ENCODE measurements at regions not wholly inside any gene's neighbourhood (a gene's known extent, or its start where the extent isn't known, plus 50 kb on each side); places are given as distances from the start of the nearest gene placed in this dataset.

DNA sequence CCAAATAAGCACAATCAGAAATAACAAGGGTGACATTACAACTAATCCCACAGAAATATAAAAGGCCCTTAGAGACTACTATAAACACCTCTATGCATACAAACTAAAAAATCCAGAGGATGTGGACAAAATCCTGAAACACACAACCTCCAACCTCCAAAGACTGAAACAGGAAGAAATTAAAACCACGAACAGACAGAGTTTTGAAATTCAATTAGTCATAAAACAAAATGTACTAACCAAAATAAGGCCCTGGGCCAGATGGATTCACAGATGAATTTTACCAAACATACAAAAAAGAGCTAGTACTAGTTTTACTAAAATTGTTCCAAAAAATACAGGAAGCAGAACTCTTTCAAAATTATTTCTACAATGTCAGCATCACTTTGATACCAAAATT, 1043.6 kb downstream of the DIPK2A start:
- TF ChIP-seq, protein P1, sequence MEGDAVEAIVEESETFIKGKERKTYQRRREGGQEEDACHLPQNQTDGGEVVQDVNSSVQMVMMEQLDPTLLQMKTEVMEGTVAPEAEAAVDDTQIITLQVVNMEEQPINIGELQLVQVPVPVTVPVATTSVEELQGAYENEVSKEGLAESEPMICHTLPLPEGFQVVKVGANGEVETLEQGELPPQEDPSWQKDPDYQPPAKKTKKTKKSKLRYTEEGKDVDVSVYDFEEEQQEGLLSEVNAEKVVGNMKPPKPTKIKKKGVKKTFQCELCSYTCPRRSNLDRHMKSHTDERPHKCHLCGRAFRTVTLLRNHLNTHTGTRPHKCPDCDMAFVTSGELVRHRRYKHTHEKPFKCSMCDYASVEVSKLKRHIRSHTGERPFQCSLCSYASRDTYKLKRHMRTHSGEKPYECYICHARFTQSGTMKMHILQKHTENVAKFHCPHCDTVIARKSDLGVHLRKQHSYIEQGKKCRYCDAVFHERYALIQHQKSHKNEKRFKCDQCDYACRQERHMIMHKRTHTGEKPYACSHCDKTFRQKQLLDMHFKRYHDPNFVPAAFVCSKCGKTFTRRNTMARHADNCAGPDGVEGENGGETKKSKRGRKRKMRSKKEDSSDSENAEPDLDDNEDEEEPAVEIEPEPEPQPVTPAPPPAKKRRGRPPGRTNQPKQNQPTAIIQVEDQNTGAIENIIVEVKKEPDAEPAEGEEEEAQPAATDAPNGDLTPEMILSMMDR (IDR thresholded peaks at IDR 0.05; ENCODE audit: low read depth, low read length, poor library complexity, severe bottlenecking): no peak
- TF ChIP-seq EZH2phosphoT487 (IDR thresholded peaks at IDR 0.05; ENCODE audit: borderline replicate concordance, low read length): no peak

Data from DOHH2 (cell line).